LoVo (cell line): ENCODE measurements at regions not wholly inside any gene's neighbourhood (a gene's known extent, or its start where the extent isn't known, plus 50 kb on each side); places are given as distances from the start of the nearest gene placed in this dataset.

Experiments
- DNase-seq: peaks from one replicate; pipeline ENCODE4 v3.0.0-alpha.2; 2016; ENCODE audit warnings: low spot score

DNA sequence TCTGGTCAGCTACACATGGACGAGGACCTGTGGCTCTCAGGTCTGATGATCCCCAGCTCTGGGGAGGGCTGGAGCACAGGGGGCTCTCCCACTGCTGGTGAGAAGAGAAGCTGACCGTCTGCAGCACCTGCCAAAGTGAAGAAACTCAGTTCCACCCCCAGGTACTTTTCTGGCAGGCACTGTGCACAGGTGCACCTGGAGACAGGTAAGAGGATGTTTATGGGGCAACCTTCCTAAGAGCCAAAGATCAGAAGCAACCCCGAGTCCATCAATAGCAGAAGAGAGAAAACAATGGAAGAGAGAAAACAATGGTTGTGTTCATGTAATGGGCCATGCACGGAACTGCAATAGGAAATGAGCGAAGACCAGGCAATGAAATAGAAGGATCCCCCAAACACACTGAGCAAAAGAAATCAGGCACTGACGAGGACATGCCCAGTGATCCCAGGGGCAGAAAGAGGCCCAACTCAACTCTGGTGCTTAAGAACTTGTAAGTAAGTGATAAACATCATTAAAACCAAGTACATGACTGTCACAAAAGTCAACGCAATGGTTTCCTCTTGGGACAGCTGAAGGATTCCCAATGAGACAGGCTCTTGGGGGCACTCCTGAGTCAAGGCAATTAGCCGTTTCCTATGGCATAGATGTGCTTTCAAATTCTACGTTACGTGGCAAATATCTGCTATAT, 95.0 kb upstream of the ALDH1A3 start:
- DNase-seq, result no peak

DNA sequence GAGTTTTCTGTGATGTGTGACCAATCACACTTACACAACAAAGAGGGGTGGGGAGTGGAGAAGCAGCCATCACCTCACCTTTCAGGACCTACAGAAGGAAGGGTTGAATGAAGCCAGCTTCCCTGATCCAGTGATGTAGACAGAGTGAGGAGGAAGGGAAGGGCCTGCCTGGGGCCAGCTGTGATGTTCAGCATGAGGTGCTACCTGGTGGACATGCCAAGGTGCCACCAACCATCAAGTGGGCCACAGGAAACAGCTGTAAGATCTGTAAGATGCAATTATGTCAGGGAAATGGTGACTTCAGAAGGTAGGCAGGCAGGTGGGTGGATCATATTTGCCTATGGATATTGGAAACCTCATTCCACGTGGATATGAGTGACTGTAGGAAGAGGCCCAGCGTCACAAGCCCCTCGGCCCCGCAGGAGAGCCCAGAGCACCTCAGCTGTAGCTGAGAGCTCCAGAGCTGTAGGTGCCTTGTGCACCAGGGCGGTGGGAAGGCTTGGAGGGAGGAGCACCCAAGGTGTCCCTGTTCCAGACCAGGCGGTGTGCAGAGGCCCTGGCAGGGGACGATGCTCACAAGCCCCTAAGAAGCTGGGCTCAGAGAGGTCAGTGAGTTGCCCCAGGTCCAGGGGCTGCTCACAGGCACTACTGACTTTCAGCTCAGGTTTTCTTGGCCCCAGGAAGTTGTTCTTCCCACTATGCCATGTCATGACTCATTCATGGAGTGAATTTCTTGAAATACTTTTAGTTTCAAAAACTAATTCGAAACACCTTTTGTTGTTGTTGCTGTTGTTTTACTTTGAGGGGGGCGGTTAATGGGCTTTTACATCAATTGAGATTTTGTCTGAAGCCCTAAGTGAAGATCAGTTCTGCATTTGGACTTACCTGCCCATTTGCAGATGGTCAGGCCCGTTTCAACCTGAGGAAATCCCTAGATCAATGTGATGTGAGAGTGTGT, 94.2 kb upstream of the ALDH1A3 start:
- DNase-seq, result no peak

GRCh38 chr15:100786139-100786531, 93.5 kb upstream of the ALDH1A3 start:
- no peak for DNase-seq

DNA sequence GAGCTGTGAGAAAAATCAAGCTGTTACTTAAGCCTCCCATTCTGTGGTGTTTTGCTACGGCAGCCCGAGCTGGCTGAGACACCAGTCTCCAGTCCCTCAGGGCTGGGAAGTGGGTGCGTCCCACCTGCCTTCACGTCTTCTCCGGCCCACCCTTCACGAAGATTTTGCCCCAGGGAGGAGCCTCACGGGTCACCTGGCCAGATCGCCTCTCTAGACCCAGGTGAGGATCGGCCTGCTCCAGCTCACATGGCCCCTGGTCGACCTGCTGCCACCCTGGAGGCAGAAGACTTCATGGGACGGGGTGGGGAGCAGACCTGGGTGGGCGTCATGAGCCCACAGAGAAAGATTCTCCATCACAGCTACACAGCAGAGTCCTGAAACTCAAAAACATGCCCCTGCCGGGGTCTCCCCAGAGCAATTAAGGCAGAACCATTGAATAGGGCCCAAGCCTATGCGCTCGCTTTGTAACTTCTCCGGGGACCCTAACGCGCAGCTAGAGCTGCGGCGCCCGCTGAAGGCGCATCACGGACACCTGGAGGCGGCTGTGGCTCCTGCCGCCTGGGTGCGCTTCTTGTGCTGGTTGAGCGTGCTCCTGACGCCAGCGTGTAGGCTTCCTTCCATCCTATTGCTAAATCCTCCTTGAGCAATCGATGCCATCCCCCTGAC, 92.6 kb upstream of the ALDH1A3 start:
- DNase-seq, result no peak

GRCh38 chr15:100787567-100788417, 91.8 kb upstream of the ALDH1A3 start:
- DNase-seq, result no peak

DNA sequence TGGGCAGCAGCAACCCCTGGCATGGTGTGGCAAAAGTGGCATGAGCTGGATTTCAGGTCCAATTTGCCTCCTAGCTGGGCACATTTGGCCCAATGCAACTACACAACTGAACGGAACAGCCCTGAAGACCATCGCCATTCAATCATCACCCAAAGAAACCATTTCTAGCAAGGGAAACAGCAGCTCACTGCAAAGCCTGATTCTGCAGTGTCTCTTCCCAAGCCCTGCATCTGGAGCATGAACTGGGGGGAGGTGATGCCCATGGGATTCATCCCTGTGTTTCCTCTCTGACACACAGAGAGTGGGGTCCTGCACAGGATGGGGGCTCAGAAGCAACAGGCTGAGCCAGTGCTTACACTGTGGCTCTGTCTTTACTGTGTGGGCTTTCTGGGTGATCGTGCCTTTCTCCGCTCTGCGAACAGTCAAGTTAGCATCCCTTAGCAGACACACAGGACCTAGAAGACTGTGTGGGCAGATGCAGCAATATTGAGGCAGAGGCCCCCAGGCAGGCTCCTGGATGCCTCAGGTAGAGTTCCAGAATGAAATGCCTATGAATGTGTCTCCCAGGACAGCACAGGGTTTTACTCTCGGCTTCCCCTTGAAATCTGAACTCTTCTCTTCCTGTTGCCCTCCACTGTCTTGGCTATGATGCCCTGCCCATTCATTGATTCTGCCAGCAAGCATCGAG, 91.1 kb upstream of the ALDH1A3 start:
- DNase-seq, result no peak

DNA sequence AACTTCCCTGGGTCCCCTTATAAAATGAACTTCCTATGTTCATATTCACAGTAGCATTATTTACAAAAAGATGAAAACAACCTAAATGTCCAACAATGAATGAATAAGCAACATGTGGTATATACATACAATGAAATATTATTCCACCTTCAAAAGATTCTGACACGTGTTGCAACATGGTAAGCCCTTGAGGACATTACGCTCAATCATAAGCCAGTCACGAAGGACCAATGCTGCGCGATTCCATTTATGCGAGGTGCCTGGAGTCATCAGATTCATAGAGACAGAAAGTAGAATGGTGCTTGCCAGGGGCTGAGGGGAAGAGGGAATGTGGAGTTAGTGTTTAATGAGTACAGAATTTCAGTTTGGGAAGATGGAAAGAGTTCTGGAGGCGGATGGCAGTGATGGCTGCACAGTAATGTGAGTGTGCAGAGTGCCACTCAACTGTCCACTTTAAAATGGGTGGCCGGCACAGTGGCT, 88.8 kb upstream of the ALDH1A3 start:
- no peak for DNase-seq

DNA sequence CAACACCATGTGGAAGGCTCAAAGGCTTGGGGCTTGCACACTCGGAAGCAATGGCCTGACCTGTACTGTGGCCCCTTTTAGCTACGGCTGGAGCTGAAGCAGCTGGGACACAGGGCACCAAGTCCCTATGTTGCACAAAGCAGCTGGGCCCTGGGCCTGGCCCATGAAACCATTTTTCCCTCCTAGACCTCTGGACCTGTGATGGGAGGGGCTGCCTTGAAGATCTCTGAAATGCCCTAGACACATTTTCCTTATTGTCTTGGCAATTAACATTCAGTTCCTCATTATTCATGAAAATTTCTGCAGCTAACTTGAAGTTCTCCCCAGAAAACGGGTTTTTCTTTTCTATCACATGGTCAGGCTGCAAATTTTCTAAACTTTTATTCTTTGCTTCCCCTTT, 85.6 kb upstream of the ALDH1A3 start:
- DNase-seq, result no peak

DNA sequence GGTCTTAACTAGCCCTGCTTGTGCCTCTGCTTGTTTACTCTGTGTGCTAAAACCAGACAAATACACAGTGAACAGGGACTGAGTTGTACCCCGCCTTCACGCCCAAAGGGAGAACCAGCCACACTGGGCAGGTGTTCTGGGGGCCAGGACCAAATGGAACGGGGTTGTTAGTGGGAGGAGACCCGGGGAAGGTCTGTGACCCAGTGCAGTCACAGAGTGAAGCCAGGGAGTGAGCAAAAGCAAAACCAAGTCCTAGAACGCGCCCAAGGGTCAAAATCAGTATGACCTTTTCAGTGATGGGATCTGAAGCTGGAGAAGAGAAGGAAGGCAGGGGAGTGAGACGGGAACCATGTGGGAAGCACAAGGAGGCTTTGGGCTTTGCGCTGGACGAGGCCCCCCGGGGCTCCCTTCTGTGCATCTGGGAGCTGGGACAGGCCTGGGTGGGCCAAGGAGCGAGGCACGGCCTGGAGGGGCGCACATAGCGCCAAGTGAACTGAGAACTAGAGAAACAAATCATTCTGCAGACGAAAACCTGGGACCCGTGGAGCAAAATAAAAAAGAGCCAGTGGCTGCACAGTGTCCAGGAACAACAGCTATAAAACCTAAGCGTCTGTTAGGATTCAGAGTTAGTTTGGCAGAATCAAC, 78.3 kb upstream of the ALDH1A3 start:
- DNase-seq, result no peak

GRCh38 chr15:100802421-100803170, 77.0 kb upstream of the ALDH1A3 start:
- no peak for DNase-seq

DNA sequence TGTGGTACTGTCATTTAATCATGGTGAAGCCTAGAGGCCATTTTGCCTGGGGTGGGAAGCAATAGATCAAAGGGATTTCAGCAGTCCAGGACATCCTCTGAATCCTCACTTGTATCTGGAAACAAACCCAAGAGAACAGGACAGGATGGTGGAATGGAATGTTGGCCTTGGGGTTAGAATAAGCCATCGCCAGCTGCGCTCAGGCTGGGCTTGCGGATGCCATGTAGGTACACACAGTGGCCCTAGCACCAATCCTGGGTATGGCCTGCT, 76.5 kb upstream of the ALDH1A3 start:
- no peak for DNase-seq

GRCh38 chr15:100806157-100806556, 73.5 kb upstream of the ALDH1A3 start:
- DNase-seq, result no peak

DNA sequence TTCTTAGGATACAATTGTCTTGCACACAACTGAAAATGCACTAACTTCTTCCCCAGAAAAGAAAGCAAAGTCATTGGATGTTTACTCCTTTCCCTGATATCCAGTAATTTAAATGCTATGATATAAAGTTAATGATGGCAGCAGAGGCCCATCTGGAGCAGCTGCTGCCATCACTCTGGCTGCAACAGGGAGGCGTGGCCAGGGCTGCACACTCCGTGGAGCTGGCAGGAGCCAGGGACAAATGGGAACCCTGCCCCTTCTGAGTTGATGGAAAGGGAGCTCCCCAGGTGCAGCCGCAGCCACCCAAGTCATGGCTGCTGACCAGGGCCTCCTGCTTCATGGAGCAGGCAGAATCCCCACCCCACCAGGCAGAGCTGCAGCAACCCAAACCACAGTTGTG, 72.6 kb upstream of the ALDH1A3 start:
- DNase-seq, result no peak

DNA sequence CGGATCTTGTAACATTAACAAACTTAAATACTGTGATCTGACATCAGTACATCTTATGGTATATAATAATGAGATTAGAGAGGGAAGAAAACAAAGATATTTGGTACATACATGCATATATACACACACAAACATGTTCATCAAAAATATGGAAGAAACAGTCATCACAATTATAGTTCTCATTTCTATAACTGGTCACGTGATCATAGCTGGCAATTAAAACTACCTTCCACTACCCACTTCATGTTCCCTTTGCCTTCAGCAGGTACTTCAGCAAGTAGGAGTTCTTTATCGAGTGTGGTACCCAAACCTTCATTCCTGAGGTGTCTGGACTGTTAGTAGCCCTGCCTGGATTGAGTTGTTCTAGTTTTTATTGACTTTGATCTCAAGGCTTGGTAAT, 70.9 kb upstream of the ALDH1A3 start:
- no peak for DNase-seq

- DNase-seq, result no peak
Measured at GRCh38 chr15:100809151-100809550, 70.5 kb upstream of the ALDH1A3 start.

GRCh38 chr15:100809587-100809986, 70.0 kb upstream of the ALDH1A3 start:
- DNase-seq, result no peak

GRCh38 chr15:100810229-100810628, 69.4 kb upstream of the ALDH1A3 start:
- DNase-seq, result no peak

DNA sequence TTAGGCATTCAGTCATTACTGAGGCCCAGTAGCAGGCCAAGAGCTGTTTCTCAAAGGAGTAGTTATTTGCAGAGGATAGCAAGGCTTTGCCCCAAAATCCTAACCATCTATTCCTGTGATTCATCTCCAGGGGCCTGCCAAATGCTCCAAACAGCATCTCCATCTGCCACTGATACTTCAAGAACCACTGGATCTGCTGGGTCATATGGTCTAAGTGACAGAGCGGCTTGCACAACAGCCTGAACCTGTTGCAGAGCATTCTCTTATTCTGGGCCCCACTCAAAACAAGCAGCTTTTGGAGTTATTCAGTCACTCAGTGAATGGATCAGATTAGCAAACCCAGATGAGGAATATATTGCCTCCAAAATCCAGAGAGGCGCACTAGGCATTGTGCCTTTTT, 68.8 kb upstream of the ALDH1A3 start:
- DNase-seq, result no peak

DNA sequence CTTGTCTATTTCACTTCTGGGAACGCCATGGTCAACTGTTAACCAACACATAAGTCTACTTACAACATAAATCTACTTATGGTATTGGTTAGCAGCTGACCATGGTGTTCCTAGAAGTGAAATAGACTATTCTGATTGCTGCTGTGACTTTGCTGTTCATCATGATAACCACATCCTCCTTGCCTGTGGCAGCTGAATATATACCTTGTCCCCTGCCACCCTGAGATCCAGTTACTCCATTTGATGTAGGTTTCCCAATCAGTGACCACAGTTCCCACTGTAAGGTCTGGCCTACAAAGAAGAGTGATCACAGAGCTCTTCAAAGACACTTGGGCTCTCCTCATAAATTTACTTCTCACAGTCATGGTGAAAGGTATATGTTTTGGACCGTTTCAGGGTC, 66.8 kb upstream of the ALDH1A3 start:
- no peak for DNase-seq

DNA sequence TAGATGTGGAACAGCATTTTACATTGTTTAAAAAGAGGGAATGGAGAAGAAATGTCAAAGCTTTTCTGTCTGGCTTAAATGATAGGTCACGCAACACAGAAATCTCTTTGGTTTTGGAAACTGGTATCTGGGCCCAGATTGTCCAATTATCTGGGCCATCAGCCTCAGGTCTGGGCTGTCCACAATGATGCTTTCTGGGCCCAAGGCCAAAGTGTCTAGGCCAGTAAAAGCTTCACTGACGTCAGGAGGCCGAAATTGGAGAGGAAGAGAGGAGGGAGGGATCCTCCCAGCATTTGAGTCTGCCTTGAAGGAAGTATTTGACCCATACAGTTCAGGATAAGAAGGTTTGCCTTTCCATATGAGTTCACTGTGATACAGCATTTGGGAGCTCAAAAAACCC, 60.7 kb upstream of the ALDH1A3 start:
- DNase-seq, result no peak
